Suprapubic skin (tissue), 4 donors: ENCODE measurements at regions not wholly inside any gene's neighbourhood (a gene's known extent, or its start where the extent isn't known, plus 50 kb on each side); places are given as distances from the start of the nearest gene placed in this dataset.
A peak's percentile ranks its signal among the peaks of the same experiment; 100 is the strongest.
"Not testable (repeated sequence)": the region's sequence is repeated elsewhere in the genome, so short reads cannot be mapped to it uniquely, and the experiment has no call there.

Experiments
- DNase-seq, 2 donors: peaks; one replicate each; pipeline ENCODE4 v3.0.0-alpha.2; 2019; ENCODE audit warnings: low spot score in 2 of 2
- H3K27ac ChIP-seq: fragments of 200-600 bp; sonication (generic); one replicate; pipeline ENCODE4 v1.5.1; 2019
- H3K27me3 ChIP-seq: fragments of 200-600 bp; sonication (generic); one replicate; pipeline ENCODE4 v1.5.1; 2019
- H3K36me3 ChIP-seq: fragments of 200-600 bp; sonication (generic); one replicate; pipeline ENCODE4 v1.5.1; 2019
- H3K4me1 ChIP-seq: fragments of 200-600 bp; sonication (generic); one replicate; pipeline ENCODE4 v1.5.1; 2019
- H3K4me3 ChIP-seq: fragments of 200-600 bp; sonication (generic); one replicate; pipeline ENCODE4 v1.5.1; 2019; ENCODE audit warnings: mild to moderate bottlenecking
- H3K9me3 ChIP-seq: fragments of 200-600 bp; sonication (generic); one replicate; pipeline ENCODE4 v1.5.1; 2019
- CTCF ChIP-seq, 2 donors: fragments of 200-600 bp in 1 of 2; fragments of 450-650 bp in 1 of 2; sonication (generic) in 1 of 2; IDR thresholded peaks; one replicate each; pipeline ENCODE4 v1.5.1; 2016 to 2019; ENCODE audit warnings: antibody characterized with exemption in 2 of 2, mild to moderate bottlenecking in 1 of 2, moderate library complexity in 1 of 2
- EP300 ChIP-seq: sonication (generic); formaldehyde crosslinking; IDR thresholded peaks from one replicate; pipeline ENCODE4 v1.6.1; 2017; ENCODE audit warnings: antibody characterized with exemption
- POLR2A ChIP-seq, 2 donors: fragments of 450-650 bp; IDR thresholded peaks; one replicate each; pipeline ENCODE4 v1.6.1; 2017; ENCODE audit warnings: antibody characterized with exemption in 2 of 2, mild to moderate bottlenecking in 2 of 2, moderate library complexity in 2 of 2
- POLR2AphosphoS5 ChIP-seq, 3 donors: sonication (generic); formaldehyde crosslinking; IDR thresholded peaks; one replicate each; pipeline ENCODE4 v1.6.1; 2017; ENCODE audit warnings: antibody characterized with exemption in 3 of 3
- WGBS: methylation state at CpG from one replicate; pipeline ENCODE4 v1.1.5; 2018; 5-methylcytosine and 5-hydroxymethylcytosine counted together

- H3K36me3 ChIP-seq, H3K27me3 ChIP-seq, DNase-seq, H3K4me3 ChIP-seq, H3K27ac ChIP-seq, H3K4me1 ChIP-seq, H3K9me3 ChIP-seq: not testable (repeated sequence)
- 62% methylated on average over 1 of the region's 1 CpG for WGBS
Measured at GRCh38 chr19:23984911-23985310, 70.2 kb downstream of the ZNF726 start.

- Histone ChIP-seq H3K9me3 (no peaks in the 10 kb centered on the region), H3K4me3 (no peak overlapping the region), H3K36me3 (no peaks in the 10 kb centered on the region), H3K27ac (no peak overlapping the region), H3K27me3 (no peaks in the 10 kb centered on the region), H3K4me1 (no peaks in the 10 kb centered on the region)
- TF ChIP-seq POLR2AphosphoS5 (IDR thresholded peaks at IDR 0.05) = no peak
- TF ChIP-seq CTCF (IDR thresholded peaks at IDR 0.05) = no peak
- no peak for TF ChIP-seq EP300
- TF ChIP-seq POLR2A (IDR thresholded peaks at IDR 0.05) = no peak
- no peak for DNase-seq
- 92% methylated on average over 1 of the region's 1 CpG for WGBS
Measured at GRCh38 chr19:23986623-23987022, 71.9 kb downstream of the ZNF726 start.

GRCh38 chr19:23991170-23991569 is 76.5 kb downstream of the ZNF726 start:
- TF ChIP-seq POLR2AphosphoS5 (IDR thresholded peaks at IDR 0.05) (no peak), EP300 (no peak), POLR2A (IDR thresholded peaks at IDR 0.05) (no peak)

GRCh38 chr19:23992348-23992747 is 77.7 kb downstream of the ZNF726 start:
- TF ChIP-seq POLR2A (IDR thresholded peaks at IDR 0.05) (no peak), POLR2AphosphoS5 (IDR thresholded peaks at IDR 0.05) (no peak), CTCF (IDR thresholded peaks at IDR 0.05) (no peak), EP300 (no peak)
- H3K27ac ChIP-seq = no peak overlapping the region
- DNase-seq = no peak
- H3K36me3 ChIP-seq = no peaks in the 10 kb centered on the region
- H3K4me1 ChIP-seq = no peaks in the 10 kb centered on the region
- H3K4me3 ChIP-seq = no peak overlapping the region
- 77% methylated on average over 3 of the region's 3 CpGs for WGBS
- no peaks in the 10 kb centered on the region for H3K9me3 ChIP-seq
- H3K27me3 ChIP-seq = no peaks in the 10 kb centered on the region

More at GRCh38 chr19:23991170-23991569, 76.5 kb downstream of the ZNF726 start:
- 87% methylated on average over 1 of the region's 1 CpG for WGBS
- DNase-seq = no peak
- H3K27ac ChIP-seq = no peak overlapping the region
- no peaks in the 10 kb centered on the region for H3K9me3 ChIP-seq
- H3K36me3 ChIP-seq = no peaks in the 10 kb centered on the region
- H3K4me1 ChIP-seq = no peaks in the 10 kb centered on the region
- no peaks in the 10 kb centered on the region for H3K27me3 ChIP-seq
- no peak overlapping the region for H3K4me3 ChIP-seq

- H3K9me3 ChIP-seq = no peaks in the 10 kb centered on the region
- no peak for DNase-seq
- H3K27ac ChIP-seq = no peak overlapping the region
- H3K36me3 ChIP-seq = no peaks in the 10 kb centered on the region
- H3K4me1 ChIP-seq = no peaks in the 10 kb centered on the region
- H3K27me3 ChIP-seq = no peaks in the 10 kb centered on the region
- 61% methylated on average over 2 of the region's 2 CpGs for WGBS
- no peak for TF ChIP-seq EP300
- no peak for TF ChIP-seq POLR2A (IDR thresholded peaks at IDR 0.05)
- TF ChIP-seq CTCF (IDR thresholded peaks at IDR 0.05) = no peak
- no peak for TF ChIP-seq POLR2AphosphoS5 (IDR thresholded peaks at IDR 0.05)
- H3K4me3 ChIP-seq = no peak overlapping the region
Measured at GRCh38 chr19:23993440-23993839, 78.8 kb downstream of the ZNF726 start.

- no peak for TF ChIP-seq POLR2AphosphoS5 (IDR thresholded peaks at IDR 0.05)
- peak in 1 of 2 donors; percentile 12 for TF ChIP-seq CTCF (IDR thresholded peaks at IDR 0.05)
- no peak for TF ChIP-seq EP300
- TF ChIP-seq POLR2A (IDR thresholded peaks at IDR 0.05) = no peak
- Histone ChIP-seq H3K4me1 (no peaks in the 10 kb centered on the region), H3K36me3 (no peaks in the 10 kb centered on the region), H3K9me3 (no peaks in the 10 kb centered on the region), H3K27ac (no peak overlapping the region), H3K4me3 (no peak overlapping the region), H3K27me3 (no peaks in the 10 kb centered on the region)
- no peak for DNase-seq
- 71% methylated on average over 7 of the region's 7 CpGs for WGBS
Measured at GRCh38 chr19:23996549-23996948, 81.9 kb downstream of the ZNF726 start.
